Lower lobe of right lung (tissue), 2 donors: ENCODE measurements at regions not wholly inside any gene's neighbourhood (a gene's known extent, or its start where the extent isn't known, plus 50 kb on each side); places are given as distances from the start of the nearest gene placed in this dataset.

ENCODE experiments used
- ATAC-seq, 2 donors: fragments of 200-7000 bp; cut with Tn5 transposase; one replicate each; pipeline ENCODE4 v1.9.1; 2020 to 2022; ENCODE audit warnings: mild to moderate bottlenecking in 2 of 2, moderate library complexity in 2 of 2
- DNase-seq: peaks from one replicate; pipeline ENCODE4 v3.0.0-alpha.2; 2020
- H3K27ac ChIP-seq: fragments of 200-600 bp; one replicate; pipeline ENCODE4 v1.8.0; 2022
- H3K27me3 ChIP-seq: fragments of 200-600 bp; one replicate; pipeline ENCODE4 v1.8.0; 2022; ENCODE audit warnings: low read depth
- H3K36me3 ChIP-seq: fragments of 200-600 bp; one replicate; pipeline ENCODE4 v1.8.0; 2022; ENCODE audit warnings: mild to moderate bottlenecking
- H3K4me1 ChIP-seq: fragments of 200-600 bp; one replicate; pipeline ENCODE4 v1.8.0; 2022
- H3K4me3 ChIP-seq: fragments of 200-600 bp; one replicate; pipeline ENCODE4 v1.8.0; 2022; ENCODE audit warnings: mild to moderate bottlenecking
- H3K9me3 ChIP-seq: fragments of 200-600 bp; one replicate; pipeline ENCODE4 v1.8.0; 2022
- CTCF ChIP-seq: fragments of 200-600 bp; IDR thresholded peaks from one replicate; pipeline ENCODE4 v1.8.0; 2022; ENCODE audit warnings: antibody characterized with exemption, mild to moderate bottlenecking
- intact Hi-C: fragments of 100-400 bp; cut with DNase I; formaldehyde crosslinking; loops from one replicate; pipeline ENCODE4 v1.11.0; 2022
- donor health status: DM: no; HTN: yes; CAD: no; lungs with severe emphysema.

GRCh38 chr20:63108247-63108646 lies 101.5 kb upstream of the BHLHE23 start:
- Histone ChIP-seq H3K27ac (no peak overlapping the region), H3K36me3 (no peaks in the 10 kb centered on the region), H3K27me3 (peaks cover 17% of the 10 kb centered on the region), H3K4me1 (no peaks in the 10 kb centered on the region), H3K4me3 (no peak overlapping the region), H3K9me3 (peaks cover 14% of the 10 kb centered on the region)
- ATAC-seq (no peak), DNase-seq (no peak)
- intact Hi-C loops = no loop called here
- TF ChIP-seq CTCF = no peak

- H3K9me3 ChIP-seq = peaks cover 14% of the 10 kb centered on the region
- peaks cover 15% of the 10 kb centered on the region for H3K27me3 ChIP-seq
- no peak for TF ChIP-seq CTCF
- DNase-seq = no peak
- intact Hi-C loops = no loop called here
- no peaks in the 10 kb centered on the region for H3K36me3 ChIP-seq
- no peak overlapping the region for H3K4me3 ChIP-seq
- H3K4me1 ChIP-seq = no peaks in the 10 kb centered on the region
- ATAC-seq = no peak
- no peak overlapping the region for H3K27ac ChIP-seq
Observed at GRCh38 chr20:63107449-63108200, 100.9 kb upstream of the BHLHE23 start.

GRCh38 chr20:63106765-63107448 lies 100.1 kb upstream of the BHLHE23 start:
- no peak for TF ChIP-seq CTCF
- peaks cover 13% of the 10 kb centered on the region for H3K9me3 ChIP-seq
- intact Hi-C loops = no loop called here
- DNase-seq (no peak), ATAC-seq (no peak)
- H3K4me3 ChIP-seq = no peak overlapping the region
- no peak overlapping the region for H3K27ac ChIP-seq
- H3K27me3 ChIP-seq = peaks cover 15% of the 10 kb centered on the region
- no peaks in the 10 kb centered on the region for H3K4me1 ChIP-seq
- H3K36me3 ChIP-seq = no peaks in the 10 kb centered on the region

- H3K27ac ChIP-seq = no peak overlapping the region
- ATAC-seq (no peak), DNase-seq (no peak)
- H3K4me1 ChIP-seq = no peaks in the 10 kb centered on the region
- intact Hi-C loops = no loop called here
- peaks cover 9% of the 10 kb centered on the region for H3K9me3 ChIP-seq
- H3K36me3 ChIP-seq = no peaks in the 10 kb centered on the region
- H3K27me3 ChIP-seq = peaks cover 15% of the 10 kb centered on the region
- TF ChIP-seq CTCF = no peak
- H3K4me3 ChIP-seq = no peak overlapping the region
Observed at GRCh38 chr20:63106108-63106764, 99.5 kb upstream of the BHLHE23 start.

- TF ChIP-seq CTCF = no peak
- no peak overlapping the region for H3K4me3 ChIP-seq
- DNase-seq (no peak), ATAC-seq (no peak)
- H3K9me3 ChIP-seq = peaks cover 9% of the 10 kb centered on the region
- intact Hi-C loops = no loop called here
- H3K27me3 ChIP-seq = peaks cover 15% of the 10 kb centered on the region
- no peak overlapping the region for H3K27ac ChIP-seq
- no peaks in the 10 kb centered on the region for H3K36me3 ChIP-seq
- no peaks in the 10 kb centered on the region for H3K4me1 ChIP-seq
Observed at GRCh38 chr20:63105211-63106107, 98.7 kb upstream of the BHLHE23 start.
